B cell (primary cell): ENCODE measurements at regions not wholly inside any gene's neighbourhood (a gene's known extent, or its start where the extent isn't known, plus 50 kb on each side); places are given as distances from the start of the nearest gene placed in this dataset.

Source experiments
- EZH2 ChIP-seq: IDR thresholded peaks from 2 replicates; pipeline ENCODE4 v1.6.1; 2012; ENCODE audit warnings: borderline replicate concordance, low read depth, mild to moderate bottlenecking, moderate library complexity, low read length; ENCODE audit not compliant: insufficient read depth, poor library complexity, severe bottlenecking
- TF ChIP-seq, protein P1 (sequence below): fragments of 200-600 bp; IDR thresholded peaks from one replicate; pipeline ENCODE4 v1.8.0; 2022; ENCODE audit warnings: antibody characterized with exemption, mild to moderate bottlenecking

GRCh38 chr2:206213514-206213845 lies 53.8 kb downstream of the EEF1B2 start:
- TF ChIP-seq, protein P1, sequence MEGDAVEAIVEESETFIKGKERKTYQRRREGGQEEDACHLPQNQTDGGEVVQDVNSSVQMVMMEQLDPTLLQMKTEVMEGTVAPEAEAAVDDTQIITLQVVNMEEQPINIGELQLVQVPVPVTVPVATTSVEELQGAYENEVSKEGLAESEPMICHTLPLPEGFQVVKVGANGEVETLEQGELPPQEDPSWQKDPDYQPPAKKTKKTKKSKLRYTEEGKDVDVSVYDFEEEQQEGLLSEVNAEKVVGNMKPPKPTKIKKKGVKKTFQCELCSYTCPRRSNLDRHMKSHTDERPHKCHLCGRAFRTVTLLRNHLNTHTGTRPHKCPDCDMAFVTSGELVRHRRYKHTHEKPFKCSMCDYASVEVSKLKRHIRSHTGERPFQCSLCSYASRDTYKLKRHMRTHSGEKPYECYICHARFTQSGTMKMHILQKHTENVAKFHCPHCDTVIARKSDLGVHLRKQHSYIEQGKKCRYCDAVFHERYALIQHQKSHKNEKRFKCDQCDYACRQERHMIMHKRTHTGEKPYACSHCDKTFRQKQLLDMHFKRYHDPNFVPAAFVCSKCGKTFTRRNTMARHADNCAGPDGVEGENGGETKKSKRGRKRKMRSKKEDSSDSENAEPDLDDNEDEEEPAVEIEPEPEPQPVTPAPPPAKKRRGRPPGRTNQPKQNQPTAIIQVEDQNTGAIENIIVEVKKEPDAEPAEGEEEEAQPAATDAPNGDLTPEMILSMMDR: no peak
- TF ChIP-seq EZH2: no peak
